ENCODE measurements at regions not wholly inside any gene's neighbourhood (a gene's known extent, or its start where the extent isn't known, plus 50 kb on each side); places are given as distances from the start of the nearest gene placed in this dataset.
"Not testable (repeated sequence)": the region's sequence is repeated elsewhere in the genome, so short reads cannot be mapped to it uniquely, and the experiment has no call there.

- H3K27ac Mint-ChIP-seq; H3K4me1 Mint-ChIP-seq; H3K4me3 Mint-ChIP-seq; H3K36me3 Mint-ChIP-seq (ENCODE audit: low read depth); H3K9me3 Mint-ChIP-seq; intact Hi-C loops (cut with micrococcal nuclease); DNase-seq; H3K27me3 Mint-ChIP-seq: not testable (repeated sequence)
Observed at GRCh38 chr10:133689897-133690296, 63.3 kb upstream of the FRG2B start.

- not testable (repeated sequence) for H3K4me1 Mint-ChIP-seq
Observed at GRCh38 chr10:133688441-133688912, 61.9 kb upstream of the FRG2B start.

GRCh38 chr10:133687689-133688440 is 61.3 kb upstream of the FRG2B start:
- H3K9me3 Mint-ChIP-seq; H3K27ac Mint-ChIP-seq; H3K4me1 Mint-ChIP-seq; H3K27me3 Mint-ChIP-seq; intact Hi-C loops (cut with micrococcal nuclease); H3K36me3 Mint-ChIP-seq (ENCODE audit: low read depth); H3K4me3 Mint-ChIP-seq: not testable (repeated sequence)
- DNase-seq, result peak; percentile 65

More at GRCh38 chr10:133688441-133688912, 61.9 kb upstream of the FRG2B start:
- H3K27ac Mint-ChIP-seq; H3K4me3 Mint-ChIP-seq; intact Hi-C loops (cut with micrococcal nuclease); H3K36me3 Mint-ChIP-seq (ENCODE audit: low read depth); H3K27me3 Mint-ChIP-seq; DNase-seq; H3K9me3 Mint-ChIP-seq: not testable (repeated sequence)

GRCh38 chr10:133686992-133687391 is 60.4 kb upstream of the FRG2B start:
- DNase-seq; H3K27ac Mint-ChIP-seq; H3K27me3 Mint-ChIP-seq; H3K4me3 Mint-ChIP-seq; H3K9me3 Mint-ChIP-seq; H3K4me1 Mint-ChIP-seq; intact Hi-C loops (cut with micrococcal nuclease); H3K36me3 Mint-ChIP-seq (ENCODE audit: low read depth): not testable (repeated sequence)
